ENCODE measurements at regions not wholly inside any gene's neighbourhood (a gene's known extent, or its start where the extent isn't known, plus 50 kb on each side); places are given as distances from the start of the nearest gene placed in this dataset.

DNA sequence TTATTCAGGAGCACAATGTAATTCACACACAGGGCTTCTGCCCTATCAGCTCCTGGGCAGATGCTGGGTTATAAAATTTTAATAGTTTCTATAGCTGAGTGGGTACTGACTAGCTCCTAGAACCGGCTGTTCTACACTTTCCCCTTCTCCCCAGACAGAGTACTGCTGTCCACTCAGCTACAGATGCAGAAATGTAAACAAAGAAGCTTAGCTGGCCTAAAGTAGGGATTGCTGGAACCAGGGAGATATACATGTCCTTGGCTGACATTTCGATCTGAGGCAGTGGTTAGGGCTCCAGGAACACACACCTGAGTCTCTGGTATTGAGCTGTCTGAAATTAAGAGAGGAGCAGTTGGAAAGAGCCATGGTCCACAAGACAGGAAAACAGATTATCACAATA is 211.5 kb upstream of the USP24 start:
- H3K27me3 Mint-ChIP-seq, result peaks cover 38% of the 10 kb centered on the region
- no peaks in the 10 kb centered on the region for H3K36me3 Mint-ChIP-seq (ENCODE audit: low read depth)
- H3K27ac Mint-ChIP-seq, result no peak overlapping the region
- no peaks in the 10 kb centered on the region for H3K4me1 Mint-ChIP-seq (ENCODE audit: low read depth)
- DNase-seq, result no peak
- no peaks in the 10 kb centered on the region for H3K9me3 Mint-ChIP-seq
- no peak overlapping the region for H3K4me3 Mint-ChIP-seq

DNA sequence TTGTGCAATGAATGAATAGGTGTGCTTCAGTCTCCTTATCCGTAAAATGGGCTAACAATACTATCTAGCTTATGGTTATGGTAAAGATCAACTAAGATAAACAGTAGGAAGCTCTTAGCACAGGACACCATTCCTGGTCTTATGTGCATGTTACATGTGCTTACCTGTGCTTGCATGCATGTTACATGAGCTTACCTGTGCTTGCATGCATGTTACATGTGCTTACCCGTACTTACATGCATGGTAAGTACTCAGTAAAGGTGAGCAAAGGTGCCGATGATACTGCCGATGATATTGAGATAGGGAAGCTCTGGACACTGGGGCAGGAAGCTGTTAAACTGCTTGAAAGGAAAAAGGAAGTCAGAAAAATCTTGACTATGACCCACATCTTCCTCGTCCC is 211.0 kb upstream of the USP24 start:
- H3K4me3 Mint-ChIP-seq, result no peak overlapping the region
- no peaks in the 10 kb centered on the region for H3K9me3 Mint-ChIP-seq
- no peaks in the 10 kb centered on the region for H3K4me1 Mint-ChIP-seq (ENCODE audit: low read depth)
- H3K36me3 Mint-ChIP-seq (ENCODE audit: low read depth), result no peaks in the 10 kb centered on the region
- no peak overlapping the region for H3K27ac Mint-ChIP-seq
- no peak for DNase-seq
- H3K27me3 Mint-ChIP-seq, result peaks cover 39% of the 10 kb centered on the region

DNA sequence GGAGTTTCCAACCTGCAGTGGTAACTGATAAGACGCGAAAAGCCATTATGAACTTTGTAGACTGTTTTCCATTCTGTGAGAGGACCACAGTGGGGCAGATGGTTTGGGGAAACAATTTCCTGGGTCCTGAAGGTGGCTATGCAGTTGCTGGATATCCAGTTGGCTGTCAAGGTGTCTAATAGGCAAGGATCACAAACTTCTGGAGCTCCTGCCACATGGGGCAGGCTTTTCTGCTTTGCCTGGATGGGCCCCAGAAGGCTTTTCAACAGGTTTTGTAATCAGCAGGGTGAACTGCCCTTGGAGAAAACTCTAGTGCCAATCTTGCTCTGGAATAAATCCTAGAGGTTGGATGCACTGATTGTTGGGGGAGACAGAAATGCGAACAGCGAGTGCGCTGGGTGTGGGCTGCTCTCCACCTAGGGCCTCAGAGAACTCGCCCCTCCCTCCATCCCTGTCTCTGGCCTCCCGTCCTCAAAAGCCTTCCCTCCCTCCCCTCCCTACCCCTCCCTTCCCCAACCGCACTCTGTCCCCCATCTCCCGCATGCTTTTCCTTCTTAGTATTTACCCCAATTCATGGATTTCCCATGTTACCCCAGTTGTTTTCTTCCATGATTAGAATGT is 210.3 kb upstream of the USP24 start:
- Mint-ChIP-seq H3K9me3 (no peaks in the 10 kb centered on the region), H3K27me3 (peaks cover 40% of the 10 kb centered on the region), H3K4me3 (no peak overlapping the region), H3K36me3 (ENCODE audit: low read depth) (no peaks in the 10 kb centered on the region), H3K27ac (no peak overlapping the region), H3K4me1 (ENCODE audit: low read depth) (no peaks in the 10 kb centered on the region)
- DNase-seq, result no peak

DNA sequence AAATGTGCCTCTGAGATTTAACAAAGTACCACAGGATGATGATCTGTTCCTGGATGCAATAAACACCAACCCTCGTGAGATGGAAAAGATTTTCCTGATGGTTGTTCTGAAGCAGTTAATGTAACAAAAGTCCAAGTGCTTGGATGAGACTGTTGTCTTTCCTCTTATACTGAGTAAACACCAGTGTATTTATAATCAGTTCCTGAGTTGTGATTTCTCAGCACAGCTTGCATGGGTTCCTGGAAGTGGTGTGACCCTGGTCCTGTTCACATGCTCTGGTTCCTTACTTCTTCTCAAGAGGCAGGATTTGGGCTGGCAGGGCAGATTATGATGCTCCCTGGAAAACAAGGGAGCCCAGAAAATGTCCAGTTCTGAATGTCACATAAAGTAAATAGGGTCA is 208.2 kb upstream of the USP24 start:
- no peak overlapping the region for H3K27ac Mint-ChIP-seq

DNA sequence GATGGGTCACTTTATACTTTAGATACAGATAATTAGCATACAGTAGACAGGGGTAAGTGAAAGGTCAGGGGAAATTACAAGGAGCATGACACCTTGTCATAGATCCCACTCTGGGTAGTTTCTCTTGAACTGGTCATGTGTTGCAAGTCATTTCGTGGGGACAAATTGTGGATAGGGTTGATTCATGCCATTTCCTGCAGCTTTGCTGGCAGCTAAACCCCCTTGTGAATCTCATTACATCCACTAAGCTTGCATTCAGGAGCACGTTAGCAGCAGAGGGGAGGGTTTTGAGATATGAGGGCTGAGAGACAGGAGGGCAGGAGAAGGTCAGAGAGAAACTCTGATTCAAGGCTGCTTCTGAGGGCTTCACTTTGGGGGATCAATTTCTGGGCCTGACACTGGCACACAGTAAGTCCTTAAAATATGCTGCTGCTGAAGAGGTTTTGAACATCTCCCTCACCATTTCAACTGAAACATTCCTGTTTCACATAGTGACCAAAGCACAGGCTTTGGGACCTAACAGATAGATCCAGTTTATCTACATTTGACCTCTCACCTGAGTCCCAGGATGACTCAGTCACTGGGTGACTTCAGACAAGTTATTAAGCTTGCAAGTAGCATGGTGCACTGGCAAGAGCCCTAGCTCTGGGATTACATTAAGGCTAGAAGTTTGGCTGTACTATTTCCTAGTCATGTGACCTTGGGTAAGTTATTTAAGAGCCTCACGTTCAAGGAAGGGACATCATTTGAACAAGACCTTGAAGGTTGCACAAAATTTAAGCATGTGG is 206.0 kb upstream of the USP24 start:
- peaks cover 19% of the 10 kb centered on the region for H3K27me3 Mint-ChIP-seq
- no peaks in the 10 kb centered on the region for H3K36me3 Mint-ChIP-seq (ENCODE audit: low read depth)
- DNase-seq, result no peak
- no peak overlapping the region for H3K4me3 Mint-ChIP-seq
- no peaks in the 10 kb centered on the region for H3K4me1 Mint-ChIP-seq (ENCODE audit: low read depth)
- H3K27ac Mint-ChIP-seq, result no peak overlapping the region
- H3K9me3 Mint-ChIP-seq, result no peaks in the 10 kb centered on the region

More for the DNA sequence above, 208.2 kb upstream of the USP24 start:
- H3K4me1 Mint-ChIP-seq (ENCODE audit: low read depth), result no peaks in the 10 kb centered on the region
- no peaks in the 10 kb centered on the region for H3K9me3 Mint-ChIP-seq
- no peak overlapping the region for H3K4me3 Mint-ChIP-seq
- peaks cover 20% of the 10 kb centered on the region for H3K27me3 Mint-ChIP-seq
- H3K36me3 Mint-ChIP-seq (ENCODE audit: low read depth), result no peaks in the 10 kb centered on the region
- DNase-seq, result no peak

DNA sequence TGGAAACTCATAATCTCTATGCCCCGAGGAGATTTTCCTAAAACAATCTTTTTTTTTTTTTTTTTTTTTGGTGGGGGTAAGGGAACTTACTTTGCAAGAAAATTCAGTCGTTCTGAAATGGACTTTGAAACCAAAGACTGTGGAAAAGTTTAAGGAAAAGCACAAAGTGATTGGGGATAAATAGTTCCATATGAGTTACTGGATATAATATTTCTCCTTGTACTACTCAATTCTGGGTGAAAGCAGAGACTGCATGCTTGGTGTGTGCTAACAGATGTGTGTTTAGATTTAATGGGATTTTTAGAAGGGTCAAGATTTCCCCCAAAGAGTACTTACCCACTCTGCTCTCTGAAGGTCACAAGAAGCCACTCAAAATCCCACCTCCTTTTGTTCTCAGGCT is 204.9 kb upstream of the USP24 start:
- no peaks in the 10 kb centered on the region for H3K9me3 Mint-ChIP-seq
- no peak overlapping the region for H3K27ac Mint-ChIP-seq
- no peaks in the 10 kb centered on the region for H3K36me3 Mint-ChIP-seq (ENCODE audit: low read depth)
- H3K27me3 Mint-ChIP-seq, result peaks cover 25% of the 10 kb centered on the region
- H3K4me3 Mint-ChIP-seq, result no peak overlapping the region
- H3K4me1 Mint-ChIP-seq (ENCODE audit: low read depth), result no peaks in the 10 kb centered on the region
- DNase-seq, result no peak

DNA sequence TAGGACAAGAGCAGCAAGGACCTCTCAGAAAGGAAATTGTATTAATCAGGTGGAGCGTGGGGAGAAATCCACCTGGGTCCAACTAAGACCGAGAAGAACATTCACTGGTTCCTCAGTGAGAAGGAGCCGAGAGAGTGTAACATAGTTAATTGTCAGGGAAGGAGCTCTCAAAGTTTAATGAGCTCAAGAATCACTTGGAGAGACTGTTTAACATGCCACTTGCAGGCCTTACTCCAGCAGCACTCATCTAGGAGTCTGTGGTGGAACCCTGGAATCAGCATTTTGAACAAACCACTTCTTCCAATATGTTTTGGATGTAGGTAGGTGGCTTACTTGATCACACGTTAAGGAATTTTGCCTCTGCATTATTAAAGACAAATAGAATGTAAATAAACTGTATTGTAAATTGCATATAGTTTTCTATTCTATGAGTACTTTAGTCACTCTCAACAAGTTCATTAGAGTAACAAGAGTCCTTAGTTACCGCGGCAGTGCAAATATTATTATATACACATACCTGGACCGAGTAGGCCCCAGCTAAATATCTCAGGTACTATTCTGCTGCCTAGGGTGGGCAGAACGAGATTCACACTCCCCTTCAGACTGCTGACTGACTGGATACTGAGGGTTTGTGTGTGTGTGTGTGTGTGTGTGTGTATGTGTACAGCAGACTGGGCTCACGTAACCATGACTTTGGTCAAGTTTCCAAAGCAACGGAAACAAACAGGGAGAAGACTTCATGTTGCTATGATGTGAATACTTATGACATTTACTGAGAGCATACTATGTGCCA is 203.2 kb upstream of the USP24 start:
- no peak overlapping the region for H3K4me3 Mint-ChIP-seq

DNA sequence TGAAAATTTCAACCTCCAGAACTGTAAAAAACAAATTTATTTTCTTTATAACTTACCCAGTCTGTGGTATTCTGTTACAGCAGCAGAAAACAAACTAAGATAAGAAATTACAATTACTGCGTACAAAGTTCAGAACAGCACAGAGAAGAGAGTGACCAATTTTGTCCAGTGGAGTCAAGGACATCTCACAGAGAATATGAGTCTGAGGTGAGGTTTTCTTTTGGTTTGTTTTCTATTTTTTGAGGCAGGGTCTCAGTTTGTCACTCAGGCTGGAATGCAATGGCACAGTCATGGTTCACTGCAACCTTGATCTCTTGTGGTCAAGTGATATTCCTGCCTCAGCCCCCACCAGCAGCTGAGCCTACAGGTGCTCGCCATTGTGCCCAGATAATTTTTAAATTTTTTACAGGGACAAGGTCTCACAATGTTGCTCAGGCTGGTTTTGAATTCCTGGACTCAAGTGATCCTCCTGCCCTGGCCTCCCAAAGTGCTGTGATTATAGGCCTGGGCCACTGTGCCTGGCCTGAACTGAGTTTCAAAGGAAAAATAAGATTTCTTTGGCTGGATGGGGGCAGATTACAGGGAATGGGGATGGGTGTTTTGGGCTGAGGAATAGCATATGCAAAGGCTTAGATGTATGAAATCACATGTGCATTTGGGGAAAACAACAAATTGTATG is 201.1 kb upstream of the USP24 start:
- Mint-ChIP-seq H3K36me3 (ENCODE audit: low read depth) (no peaks in the 10 kb centered on the region), H3K27ac (no peak overlapping the region), H3K27me3 (peaks cover 25% of the 10 kb centered on the region), H3K4me1 (ENCODE audit: low read depth) (no peaks in the 10 kb centered on the region), H3K4me3 (no peak overlapping the region), H3K9me3 (no peaks in the 10 kb centered on the region)
- no peak for DNase-seq

More for the DNA sequence above, 203.2 kb upstream of the USP24 start:
- Mint-ChIP-seq H3K4me1 (ENCODE audit: low read depth) (no peaks in the 10 kb centered on the region), H3K27me3 (peaks cover 28% of the 10 kb centered on the region), H3K9me3 (no peaks in the 10 kb centered on the region), H3K36me3 (ENCODE audit: low read depth) (no peaks in the 10 kb centered on the region), H3K27ac (no peak overlapping the region)
- no peak for DNase-seq

DNA sequence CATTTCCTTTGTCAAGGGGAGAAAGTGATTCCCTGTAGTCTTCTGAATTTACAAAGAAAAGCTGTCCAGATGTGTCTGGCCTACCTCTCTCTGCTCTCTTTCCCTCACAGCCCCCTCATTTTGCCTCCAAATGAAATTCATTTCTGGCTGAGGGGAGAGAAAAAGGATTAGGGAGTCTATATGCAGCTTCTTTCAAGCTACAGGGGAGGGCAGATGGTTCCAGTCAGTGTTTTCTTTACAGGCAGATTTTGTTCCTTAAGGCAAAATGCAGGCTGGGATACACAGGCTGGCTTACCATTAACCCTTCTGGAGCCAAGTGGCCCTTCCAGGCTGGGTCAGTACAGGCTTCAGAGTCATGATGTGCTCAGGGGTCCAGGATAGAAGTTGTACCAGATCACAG is 198.1 kb upstream of the USP24 start:
- H3K4me3 Mint-ChIP-seq, result no peak overlapping the region
- no peaks in the 10 kb centered on the region for H3K4me1 Mint-ChIP-seq (ENCODE audit: low read depth)
- H3K27me3 Mint-ChIP-seq, result peaks cover 27% of the 10 kb centered on the region
- H3K9me3 Mint-ChIP-seq, result no peaks in the 10 kb centered on the region
- H3K27ac Mint-ChIP-seq, result no peak overlapping the region
- H3K36me3 Mint-ChIP-seq (ENCODE audit: low read depth), result no peaks in the 10 kb centered on the region
- DNase-seq, result no peak

DNA sequence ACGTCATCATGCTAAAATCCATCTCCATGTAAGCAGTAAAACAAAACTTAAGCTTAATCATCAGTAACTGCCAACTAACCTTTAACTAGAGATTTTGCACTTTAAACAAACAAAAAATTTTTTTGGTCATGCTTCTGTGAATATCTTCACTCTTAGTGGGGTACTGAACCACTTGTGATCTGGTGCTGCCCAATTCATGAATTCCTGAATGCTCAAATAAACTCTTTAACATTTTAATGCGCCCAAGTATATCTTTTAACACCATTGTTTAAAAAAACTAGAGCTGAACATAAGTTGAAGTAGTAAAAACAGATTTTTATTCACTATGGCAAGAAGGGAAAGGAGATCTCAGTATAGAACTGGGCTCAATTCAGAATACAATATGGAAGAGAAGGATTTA is 196.9 kb upstream of the USP24 start:
- no peaks in the 10 kb centered on the region for H3K9me3 Mint-ChIP-seq
- no peak for DNase-seq
- no peak overlapping the region for H3K4me3 Mint-ChIP-seq
- H3K27ac Mint-ChIP-seq, result no peak overlapping the region
- no peaks in the 10 kb centered on the region for H3K4me1 Mint-ChIP-seq (ENCODE audit: low read depth)
- H3K36me3 Mint-ChIP-seq (ENCODE audit: low read depth), result no peaks in the 10 kb centered on the region
- H3K27me3 Mint-ChIP-seq, result peaks cover 27% of the 10 kb centered on the region

DNA sequence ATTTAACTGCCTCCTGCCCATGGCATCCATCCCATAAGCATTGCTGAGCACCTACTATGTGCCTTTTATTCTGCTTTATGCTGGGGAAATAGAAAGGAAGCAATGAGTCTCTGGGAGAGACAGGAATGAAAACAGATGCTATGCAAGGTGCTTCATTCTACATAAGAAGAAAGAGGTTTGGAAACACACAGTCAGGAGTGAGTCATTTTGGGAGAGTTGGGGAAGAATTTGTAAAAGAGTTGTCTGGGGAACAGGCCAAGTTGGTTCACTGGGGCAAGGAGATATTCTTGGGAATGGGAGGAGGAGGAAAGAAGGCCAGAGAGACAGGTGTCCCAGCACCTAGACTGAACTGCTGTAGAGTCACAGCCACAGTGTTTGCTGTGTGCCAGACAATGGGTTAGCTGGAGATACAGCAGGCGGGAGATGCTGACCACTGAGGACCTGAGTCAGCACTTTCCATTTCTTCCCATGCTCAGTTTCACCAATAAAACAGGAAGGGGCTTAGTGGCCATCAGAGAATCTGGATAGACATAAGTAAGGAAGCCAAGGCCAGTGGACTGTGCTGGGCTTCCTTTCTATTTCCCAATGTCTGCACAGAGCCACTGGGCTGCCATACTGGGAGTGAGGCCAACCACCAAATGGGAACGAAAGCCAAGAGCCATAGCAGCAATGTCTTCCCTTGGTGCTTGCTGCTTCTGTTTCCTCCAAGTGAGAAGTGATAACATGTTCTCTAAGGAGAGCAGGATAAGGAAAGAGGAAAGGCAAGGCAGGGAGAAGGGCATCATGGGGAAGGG is 187.7 kb upstream of the USP24 start:
- no peak overlapping the region for H3K27ac Mint-ChIP-seq
- H3K4me3 Mint-ChIP-seq, result no peak overlapping the region
- H3K36me3 Mint-ChIP-seq (ENCODE audit: low read depth), result no peaks in the 10 kb centered on the region
- no peaks in the 10 kb centered on the region for H3K9me3 Mint-ChIP-seq
- peaks cover 29% of the 10 kb centered on the region for H3K27me3 Mint-ChIP-seq
- no peaks in the 10 kb centered on the region for H3K4me1 Mint-ChIP-seq (ENCODE audit: low read depth)
- no peak for DNase-seq

DNA sequence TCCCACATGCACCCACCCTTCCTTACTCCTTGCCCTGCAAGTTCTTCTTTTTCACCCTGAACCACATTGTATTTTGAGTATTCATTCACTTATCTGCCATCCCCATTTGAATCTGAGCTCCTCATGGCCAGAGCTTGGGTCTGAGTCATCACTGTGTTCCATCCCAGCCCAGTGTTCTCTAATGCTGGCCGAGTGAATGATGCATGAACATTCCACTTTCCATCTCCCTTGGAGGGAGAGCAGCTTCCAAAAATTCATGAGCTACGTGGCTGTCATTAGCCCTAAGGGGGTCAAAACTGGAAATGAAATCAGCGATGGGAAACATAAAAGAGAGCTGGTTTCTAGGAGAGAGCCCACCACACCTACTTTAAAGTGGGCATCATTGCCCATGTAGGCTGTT is 187.0 kb upstream of the USP24 start:
- Mint-ChIP-seq H3K4me1 (ENCODE audit: low read depth) (no peaks in the 10 kb centered on the region), H3K9me3 (no peaks in the 10 kb centered on the region), H3K36me3 (ENCODE audit: low read depth) (no peaks in the 10 kb centered on the region), H3K27me3 (peaks cover 34% of the 10 kb centered on the region), H3K4me3 (no peak overlapping the region), H3K27ac (no peak overlapping the region)
- no peak for DNase-seq

DNA sequence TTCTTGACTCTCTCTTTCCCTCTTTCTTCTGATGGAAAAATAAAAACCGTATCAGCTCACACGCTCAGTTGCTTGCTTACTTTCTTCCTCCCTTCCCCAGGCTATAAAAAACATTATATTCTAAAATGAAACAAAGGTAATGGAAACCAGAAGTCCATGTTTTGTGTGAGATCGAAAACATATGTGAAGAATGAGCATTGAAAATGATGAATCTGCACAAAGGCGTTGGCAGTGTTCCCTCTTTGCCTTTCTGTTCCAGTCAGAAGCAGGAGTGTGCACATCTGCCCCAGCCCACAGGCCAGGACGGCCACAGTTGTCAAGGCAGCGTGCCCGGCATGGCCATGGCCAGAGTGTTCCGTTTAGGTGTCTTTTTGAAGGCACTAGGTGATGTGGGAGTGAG is 185.3 kb upstream of the USP24 start:
- Mint-ChIP-seq H3K4me3 (no peak overlapping the region), H3K4me1 (ENCODE audit: low read depth) (no peaks in the 10 kb centered on the region), H3K27me3 (peaks cover 31% of the 10 kb centered on the region), H3K27ac (no peak overlapping the region), H3K9me3 (no peaks in the 10 kb centered on the region), H3K36me3 (ENCODE audit: low read depth) (no peaks in the 10 kb centered on the region)
- DNase-seq, result no peak

DNA sequence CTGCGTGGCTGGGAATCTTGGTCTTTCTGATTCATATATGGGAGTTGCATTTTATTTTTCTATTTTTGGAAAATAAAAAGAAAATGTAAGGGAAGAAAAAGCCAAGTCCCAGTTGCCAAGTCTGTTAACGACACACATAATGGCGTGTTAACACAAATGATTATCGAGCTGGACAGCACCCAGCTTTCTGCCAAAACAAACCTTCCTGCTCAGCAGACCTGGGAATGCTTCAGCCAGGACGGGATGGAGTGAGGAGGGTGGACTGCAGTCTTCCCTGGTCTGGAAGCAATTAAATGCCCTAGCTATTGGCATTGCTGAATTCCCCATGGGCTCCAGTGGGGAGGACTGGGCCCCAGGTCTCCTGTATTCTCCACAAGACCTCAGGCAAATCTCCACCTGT is 184.2 kb upstream of the USP24 start:
- DNase-seq, result no peak
- Mint-ChIP-seq H3K4me1 (ENCODE audit: low read depth) (no peaks in the 10 kb centered on the region), H3K9me3 (peaks cover 3% of the 10 kb centered on the region), H3K4me3 (no peak overlapping the region), H3K36me3 (ENCODE audit: low read depth) (no peaks in the 10 kb centered on the region), H3K27me3 (peaks cover 26% of the 10 kb centered on the region), H3K27ac (no peak overlapping the region)

Data from activated T-cell treated with anti-CD3 and anti-CD28 coated beads, Interleukin-2, amount 50 U/mL, for 24 hours (primary cell).